GM10248 (cell line): ENCODE measurements at regions not wholly inside any gene's neighbourhood (a gene's known extent, or its start where the extent isn't known, plus 50 kb on each side); places are given as distances from the start of the nearest gene placed in this dataset.
"Not testable (repeated sequence)": the region's sequence is repeated elsewhere in the genome, so short reads cannot be mapped to it uniquely, and the experiment has no call there.

Experiments used
- CTCF ChIA-PET: fragments of 300-600 bp; sonication (Branson Sonifier 250); formaldehyde crosslinking; extraction: SDS; loops from one replicate; lab custom pipeline; 2021; ENCODE audit warnings: antibody characterized with exemption; lab: Yijun Ruan, JAX
- POLR2A ChIA-PET: fragments of 350-650 bp; sonication (Branson Sonifier 250); formaldehyde crosslinking; extraction: SDS; loops from one replicate; lab custom pipeline; 2020; ENCODE audit warnings: antibody characterized with exemption; lab: Yijun Ruan, JAX
- DNase-seq: peaks from one replicate; pipeline ENCODE4 v3.0.0; 2012; ENCODE audit errors: extremely low spot score
- CTCF ChIP-seq: IDR thresholded peaks from 2 replicates; pipeline ENCODE4 v1.5.1; 2012; ENCODE audit warnings: mild to moderate bottlenecking, low read depth; ENCODE audit errors: extremely low read depth, missing control alignments, control extremely low read depth

- CTCF ChIA-PET, DNase-seq, POLR2A ChIA-PET: not testable (repeated sequence)
These were observed 50.3 kb upstream of the CYP2B6 start for GRCh38 chr19:40940771-40941170.

GRCh38 chr19:40938007-40938406 is 53.1 kb upstream of the CYP2B6 start:
- DNase-seq, CTCF ChIA-PET, POLR2A ChIA-PET: not testable (repeated sequence)

GRCh38 chr19:40936755-40937154 is 54.3 kb upstream of the CYP2B6 start:
- TF ChIP-seq CTCF, result no peak
- CTCF ChIA-PET, result no interaction called here

GRCh38 chr19:40933025-40933424 is 51.0 kb upstream of the CYP2A7 start:
- TF ChIP-seq CTCF, result no peak
- ChIA-PET CTCF (no interaction called here), POLR2A (no interaction called here)
- no peak for DNase-seq

More at GRCh38 chr19:40936755-40937154, 54.3 kb upstream of the CYP2B6 start:
- DNase-seq, result no peak
- POLR2A ChIA-PET, result no interaction called here

GRCh38 chr19:40932008-40932959 is 50.3 kb upstream of the CYP2A7 start:
- POLR2A ChIA-PET, result interaction anchor here (0.6 kb wide), 1 partner anchor 215 kb away, joined by 5 read pairs; no protein-coding TSS in a partner anchor
- CTCF ChIA-PET, result no interaction called here
- TF ChIP-seq CTCF, result no peak
- DNase-seq, result no peak
